Peyer's patch (tissue), 4 donors: ENCODE measurements at regions not wholly inside any gene's neighbourhood (a gene's known extent, or its start where the extent isn't known, plus 50 kb on each side); places are given as distances from the start of the nearest gene placed in this dataset.

Experiments used
- POLR2A ChIP-seq, 2 donors: fragments of 450-650 bp; IDR thresholded peaks; one replicate each; pipeline ENCODE4 v1.5.1; 2017; ENCODE audit warnings: antibody characterized with exemption in 2 of 2, mild to moderate bottlenecking in 2 of 2, moderate library complexity in 2 of 2
- TF ChIP-seq, protein P1 (sequence below), 6 experiments: fragments of 450-650 bp in 4 of 6; fragments of 200-600 bp in 2 of 6; sonication (generic) in 1 of 6; IDR thresholded peaks; one replicate each; pipeline ENCODE4 v1.5.1; 2017 to 2019; ENCODE audit warnings: antibody characterized with exemption in 6 of 6, mild to moderate bottlenecking in 3 of 6, moderate library complexity in 1 of 6

DNA sequence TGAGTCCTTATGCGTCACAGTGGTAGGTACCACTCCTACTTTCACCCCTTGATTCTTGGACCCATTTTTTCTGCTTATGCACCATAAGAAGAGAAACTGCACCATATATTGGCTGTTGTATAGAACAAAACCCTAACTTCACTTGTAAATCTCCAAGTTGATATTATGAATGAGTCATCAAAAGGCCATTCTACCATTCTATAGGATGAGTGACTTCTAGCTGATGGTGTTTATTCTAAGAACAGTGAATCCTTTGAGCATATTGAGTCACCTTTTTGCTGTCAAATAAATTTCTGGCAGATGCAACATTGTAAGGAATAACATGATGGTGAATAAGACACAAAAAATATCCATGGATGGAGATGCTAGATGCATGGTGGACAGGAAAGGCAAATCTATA, 57.7 kb downstream of the POLR1D start:
- TF ChIP-seq, protein P1, sequence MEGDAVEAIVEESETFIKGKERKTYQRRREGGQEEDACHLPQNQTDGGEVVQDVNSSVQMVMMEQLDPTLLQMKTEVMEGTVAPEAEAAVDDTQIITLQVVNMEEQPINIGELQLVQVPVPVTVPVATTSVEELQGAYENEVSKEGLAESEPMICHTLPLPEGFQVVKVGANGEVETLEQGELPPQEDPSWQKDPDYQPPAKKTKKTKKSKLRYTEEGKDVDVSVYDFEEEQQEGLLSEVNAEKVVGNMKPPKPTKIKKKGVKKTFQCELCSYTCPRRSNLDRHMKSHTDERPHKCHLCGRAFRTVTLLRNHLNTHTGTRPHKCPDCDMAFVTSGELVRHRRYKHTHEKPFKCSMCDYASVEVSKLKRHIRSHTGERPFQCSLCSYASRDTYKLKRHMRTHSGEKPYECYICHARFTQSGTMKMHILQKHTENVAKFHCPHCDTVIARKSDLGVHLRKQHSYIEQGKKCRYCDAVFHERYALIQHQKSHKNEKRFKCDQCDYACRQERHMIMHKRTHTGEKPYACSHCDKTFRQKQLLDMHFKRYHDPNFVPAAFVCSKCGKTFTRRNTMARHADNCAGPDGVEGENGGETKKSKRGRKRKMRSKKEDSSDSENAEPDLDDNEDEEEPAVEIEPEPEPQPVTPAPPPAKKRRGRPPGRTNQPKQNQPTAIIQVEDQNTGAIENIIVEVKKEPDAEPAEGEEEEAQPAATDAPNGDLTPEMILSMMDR (IDR thresholded peaks at IDR 0.05): no peak
- no peak for TF ChIP-seq POLR2A (IDR thresholded peaks at IDR 0.05)
